OCI-LY3 (cell line): ENCODE measurements at regions not wholly inside any gene's neighbourhood (a gene's known extent, or its start where the extent isn't known, plus 50 kb on each side); places are given as distances from the start of the nearest gene placed in this dataset.

ENCODE experiments used
- H2AFZ ChIP-seq: fragments of 200-600, 300-600 bp; shearing (Covaris generic); 2 replicates; pipeline ENCODE4 v1.6.0; 2014; ENCODE audit warnings: antibody characterized with exemption, low read depth, low read length
- H3K27ac ChIP-seq: fragments of 200-600, 300-600 bp; sonication (generic); 2 replicates; pipeline ENCODE4 v1.5.1; 2014; ENCODE audit warnings: mild to moderate bottlenecking, low read length, moderate library complexity, mixed read lengths
- H3K27me3 ChIP-seq: fragments of 200-600, 300-600 bp; sonication (generic); 2 replicates; pipeline ENCODE4 v1.6.1; 2014; ENCODE audit warnings: low read depth, low read length, mixed read lengths
- H3K36me3 ChIP-seq: fragments of 200-600, 300-600 bp; sonication (generic); replicated peaks from 2 replicates; pipeline ENCODE3; 2014; ENCODE audit warnings: low read depth, low read length, mixed read lengths
- H3K4me1 ChIP-seq: fragments of 300-600, 200-600 bp; sonication (generic); 2 replicates; pipeline ENCODE4 v1.6.1; 2014; ENCODE audit warnings: low read length, mixed read lengths
- H3K4me2 ChIP-seq: fragments of 200-600, 300-600 bp; sonication (generic); 2 replicates; pipeline ENCODE4 v1.6.1; 2014; ENCODE audit warnings: low read length, mixed read lengths
- H3K4me3 ChIP-seq: fragments of 300-600, 200-600 bp; sonication (generic); 2 replicates; pipeline ENCODE4 v1.5.1; 2014; ENCODE audit warnings: antibody characterized with exemption, mild to moderate bottlenecking, low read length, moderate library complexity
- H3K79me2 ChIP-seq: fragments of 300-600, 200-600 bp; shearing (Covaris generic); 2 replicates; pipeline ENCODE4 v1.6.1; 2014; ENCODE audit warnings: mild to moderate bottlenecking, low read length, mixed read lengths
- H3K9ac ChIP-seq: fragments of 300-600, 200-600 bp; shearing (Covaris generic); 2 replicates; pipeline ENCODE4 v1.6.0; 2014; ENCODE audit warnings: mild to moderate bottlenecking, low read length, moderate library complexity
- H3K9me3 ChIP-seq: fragments of 200-600, 300-600 bp; shearing (Covaris generic); 2 replicates; pipeline ENCODE4 v1.6.1; 2014; ENCODE audit warnings: low read length, mixed read lengths; ENCODE audit not compliant: insufficient read depth
- H4K20me1 ChIP-seq: fragments of 200-600, 300-600 bp; sonication (generic); 2 replicates; pipeline ENCODE4 v1.6.1; 2016; ENCODE audit warnings: low read length, mixed read lengths; ENCODE audit not compliant: insufficient read depth
- CTCF ChIP-seq: fragments of 200-600, 300-600 bp; sonication (generic); IDR thresholded peaks from 2 replicates; pipeline ENCODE4 v1.5.1; 2014; ENCODE audit warnings: antibody characterized with exemption, low read length, low read depth
- EZH2phosphoT487 ChIP-seq: fragments of 200-600 bp; shearing (Covaris generic); IDR thresholded peaks from 2 replicates; pipeline ENCODE4 v1.6.1; 2018; ENCODE audit warnings: antibody characterized with exemption, mixed run types, low read depth

GRCh38 chrY:19180824-19181223 is 407.3 kb upstream of the HSFY2 start:
- H3K27me3 ChIP-seq: no peaks in the 10 kb centered on the region
- H3K4me1 ChIP-seq: no peaks in the 10 kb centered on the region
- H3K4me2 ChIP-seq: no peak overlapping the region
- no peak for TF ChIP-seq CTCF
- TF ChIP-seq EZH2phosphoT487: no peak
- H3K9ac ChIP-seq: no peak overlapping the region
- H3K9me3 ChIP-seq: no peaks in the 10 kb centered on the region
- H3K27ac ChIP-seq: no peak overlapping the region
- H3K79me2 ChIP-seq: no peaks in the 10 kb centered on the region
- no peaks in the 10 kb centered on the region for H3K36me3 ChIP-seq
- H3K4me3 ChIP-seq: no peak overlapping the region
- H2AFZ ChIP-seq: no peak overlapping the region
- H4K20me1 ChIP-seq: no peaks in the 10 kb centered on the region

- Histone ChIP-seq H2AFZ (no peak overlapping the region), H3K9ac (no peak overlapping the region), H3K4me3 (no peak overlapping the region), H3K4me2 (no peak overlapping the region), H3K36me3 (no peaks in the 10 kb centered on the region), H4K20me1 (no peaks in the 10 kb centered on the region), H3K79me2 (no peaks in the 10 kb centered on the region), H3K27me3 (no peaks in the 10 kb centered on the region), H3K4me1 (no peaks in the 10 kb centered on the region), H3K9me3 (no peaks in the 10 kb centered on the region), H3K27ac (no peak overlapping the region)
- TF ChIP-seq EZH2phosphoT487 (no peak), CTCF (no peak)
These were observed 394.6 kb upstream of the HSFY2 start for GRCh38 chrY:19168202-19168565.

GRCh38 chrY:19167319-19168201 is 394.0 kb upstream of the HSFY2 start:
- no peaks in the 10 kb centered on the region for H3K27me3 ChIP-seq
- no peaks in the 10 kb centered on the region for H3K36me3 ChIP-seq
- no peaks in the 10 kb centered on the region for H3K9me3 ChIP-seq
- H3K9ac ChIP-seq: no peak overlapping the region
- no peaks in the 10 kb centered on the region for H3K79me2 ChIP-seq
- no peak overlapping the region for H3K4me2 ChIP-seq
- no peaks in the 10 kb centered on the region for H4K20me1 ChIP-seq
- H3K4me3 ChIP-seq: no peak overlapping the region
- H3K4me1 ChIP-seq: no peaks in the 10 kb centered on the region
- H2AFZ ChIP-seq: no peak overlapping the region
- TF ChIP-seq CTCF (no peak), EZH2phosphoT487 (no peak)
- H3K27ac ChIP-seq: no peak overlapping the region

- Histone ChIP-seq H3K27me3 (no peaks in the 10 kb centered on the region), H2AFZ (no peak overlapping the region), H3K4me2 (no peak overlapping the region), H3K9me3 (no peaks in the 10 kb centered on the region), H3K79me2 (no peaks in the 10 kb centered on the region), H4K20me1 (no peaks in the 10 kb centered on the region), H3K27ac (no peak overlapping the region), H3K36me3 (no peaks in the 10 kb centered on the region), H3K9ac (no peak overlapping the region), H3K4me3 (no peak overlapping the region), H3K4me1 (no peaks in the 10 kb centered on the region)
- no peak for TF ChIP-seq CTCF
- TF ChIP-seq EZH2phosphoT487: no peak
These were observed 375.2 kb upstream of the HSFY2 start for GRCh38 chrY:19148783-19149182.
